Panc1 (cell line): ENCODE measurements at regions not wholly inside any gene's neighbourhood (a gene's known extent, or its start where the extent isn't known, plus 50 kb on each side); places are given as distances from the start of the nearest gene placed in this dataset.

Experiments
- ATAC-seq: fragments of 200-7000 bp; cut with Tn5 transposase; 2 replicates; pipeline ENCODE4 v1.9.1; 2020; ENCODE audit warnings: mild to moderate bottlenecking, moderate library complexity
- BruUV-seq: library from RNA; stranded (reverse); fragments of 400-500 nt; replicated peaks from 2 replicates; lab custom pipeline; 2021; lab: Mats Ljungman, UMichigan
- CTCF ChIA-PET: fragments of 300-600 bp; sonication (Branson Sonifier 250); formaldehyde crosslinking; loops from one replicate; lab custom pipeline; 2022; ENCODE audit warnings: antibody characterized with exemption; lab: Charles Lee
- POLR2A ChIA-PET: fragments of 300-600 bp; sonication (Branson Sonifier 250); formaldehyde crosslinking; loops from one replicate; lab custom pipeline; 2022; ENCODE audit warnings: antibody characterized with exemption; lab: Charles Lee
- DNase-seq: peaks from one replicate; pipeline ENCODE4 v3.0.0-alpha.2; 2010; ENCODE audit warnings: low read depth, low spot score
- H3K27ac ChIP-seq: 2 replicates; pipeline ENCODE4 v1.5.1; 2011; ENCODE audit warnings: mild to moderate bottlenecking, low read length, inconsistent platforms
- H3K27me3 ChIP-seq: fragments of 200-500 bp; sonication (Bioruptor generic); 2 replicates; pipeline ENCODE4 v1.6.0; 2014; ENCODE audit warnings: low read length, inconsistent platforms; ENCODE audit not compliant: control insufficient read depth, insufficient read depth
- H3K36me3 ChIP-seq: fragments of 200-500 bp; sonication (Bioruptor generic); 2 replicates; pipeline ENCODE4 v1.5.1; 2014; ENCODE audit warnings: inconsistent platforms, mild to moderate bottlenecking, low read length, moderate library complexity; ENCODE audit not compliant: control insufficient read depth, insufficient read depth
- H3K4me1 ChIP-seq: 2 replicates; pipeline ENCODE4 v1.5.1; 2011; ENCODE audit warnings: inconsistent platforms, mild to moderate bottlenecking, low read length, moderate library complexity; ENCODE audit not compliant: control insufficient read depth, insufficient read depth
- H3K4me3 ChIP-seq, 2 experiments: 2 replicates each; pipeline ENCODE4 v1.5.1; 2011 to 2012; ENCODE audit warnings: low read depth in 2 of 2, low read length in 2 of 2, mild to moderate bottlenecking in 2 of 2, inconsistent platforms in 1 of 2, moderate library complexity in 1 of 2
- H3K9me3 ChIP-seq: fragments of 200-500 bp; sonication (Bioruptor generic); 2 replicates; pipeline ENCODE4 v1.5.1; 2014; ENCODE audit warnings: low read depth, mild to moderate bottlenecking, inconsistent platforms, low read length, moderate library complexity; ENCODE audit not compliant: control insufficient read depth, insufficient read depth
- CTCF ChIP-seq: fragments of 450-650 bp; IDR thresholded peaks from 2 replicates; pipeline ENCODE4 v1.5.1; 2017; ENCODE audit warnings: mild to moderate bottlenecking
- POLR2AphosphoS5 ChIP-seq: IDR thresholded peaks from 2 replicates; pipeline ENCODE4 v1.6.1; 2012; ENCODE audit warnings: mild to moderate bottlenecking, low read depth, low read length, moderate library complexity
- SIN3A ChIP-seq: IDR thresholded peaks from 2 replicates; pipeline ENCODE4 v1.6.1; 2012; ENCODE audit warnings: low read depth, mild to moderate bottlenecking, low read length, moderate library complexity, borderline replicate concordance; ENCODE audit not compliant: insufficient read depth
- TCF7L2 ChIP-seq: IDR thresholded peaks from 2 replicates; pipeline ENCODE4 v1.6.1; 2011; ENCODE audit warnings: mild to moderate bottlenecking, low read depth, low read length, inconsistent platforms
- in situ Hi-C: cut with HindIII; loops from 2 replicates; pipeline ENCODE4 v1.10.0; 2016; ENCODE audit warnings: low sequenced_read_pairs, low pct_unique_long_range_greater_than_20kb
- intact Hi-C: fragments of 100-400 bp; cut with micrococcal nuclease; formaldehyde crosslinking; loops from one replicate; pipeline ENCODE4 v1.10.0; 2022; ENCODE audit not compliant: unreplicated experiment
- TF ChIP-seq, protein P1 (sequence below), 2 experiments: IDR thresholded peaks; 2 replicates each; pipeline ENCODE4 v1.6.1; 2011 to 2012; ENCODE audit warnings: low read depth in 2 of 2, control low read depth in 1 of 2, low read length in 1 of 2, mild to moderate bottlenecking in 1 of 2, moderate library complexity in 1 of 2; ENCODE audit not compliant: insufficient read depth in 1 of 2

DNA sequence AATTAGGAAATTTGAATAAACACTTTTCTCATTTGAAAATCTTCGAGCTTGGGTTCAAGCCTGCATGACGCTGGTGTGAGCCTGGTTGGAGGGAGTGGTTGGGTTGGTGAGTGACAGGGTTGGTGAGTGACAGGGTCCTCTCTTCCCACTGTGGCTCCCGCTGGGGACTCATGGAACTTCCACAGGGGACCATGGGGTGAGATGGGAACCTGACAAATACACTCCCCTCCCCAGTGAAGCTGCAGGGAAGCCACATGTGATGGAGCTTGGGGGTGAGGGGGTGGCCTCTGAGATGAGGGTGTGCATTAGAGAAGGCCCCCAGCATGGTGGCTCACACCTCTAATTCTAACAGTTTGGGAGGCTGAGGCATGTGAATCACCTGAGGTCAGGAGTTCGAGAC, 66.8 kb downstream of the RTL6 start:
- Histone ChIP-seq H3K4me3 (no peak overlapping the region), H3K27ac (no peak overlapping the region), H3K4me1 (no peaks in the 10 kb centered on the region), H3K27me3 (no peaks in the 10 kb centered on the region), H3K36me3 (no peaks in the 10 kb centered on the region), H3K9me3 (no peaks in the 10 kb centered on the region)
- no TSS peak for BruUV-seq
- ChIA-PET POLR2A (interaction anchor here (0.6 kb wide), 2 partner anchors 26 to 262 kb away, joined by 3 to 7 read pairs; no protein-coding TSS in a partner anchor), CTCF (interaction anchor here (1.1 kb wide), 1 partner anchor 193 kb away, joined by 7 read pairs; no protein-coding TSS in a partner anchor)
- DNase-seq (no peak), ATAC-seq (no peak)
- in situ Hi-C loops = no loop called here
- intact Hi-C loops = no loop called here
- no peak for TF ChIP-seq TCF7L2
- TF ChIP-seq, protein P1, sequence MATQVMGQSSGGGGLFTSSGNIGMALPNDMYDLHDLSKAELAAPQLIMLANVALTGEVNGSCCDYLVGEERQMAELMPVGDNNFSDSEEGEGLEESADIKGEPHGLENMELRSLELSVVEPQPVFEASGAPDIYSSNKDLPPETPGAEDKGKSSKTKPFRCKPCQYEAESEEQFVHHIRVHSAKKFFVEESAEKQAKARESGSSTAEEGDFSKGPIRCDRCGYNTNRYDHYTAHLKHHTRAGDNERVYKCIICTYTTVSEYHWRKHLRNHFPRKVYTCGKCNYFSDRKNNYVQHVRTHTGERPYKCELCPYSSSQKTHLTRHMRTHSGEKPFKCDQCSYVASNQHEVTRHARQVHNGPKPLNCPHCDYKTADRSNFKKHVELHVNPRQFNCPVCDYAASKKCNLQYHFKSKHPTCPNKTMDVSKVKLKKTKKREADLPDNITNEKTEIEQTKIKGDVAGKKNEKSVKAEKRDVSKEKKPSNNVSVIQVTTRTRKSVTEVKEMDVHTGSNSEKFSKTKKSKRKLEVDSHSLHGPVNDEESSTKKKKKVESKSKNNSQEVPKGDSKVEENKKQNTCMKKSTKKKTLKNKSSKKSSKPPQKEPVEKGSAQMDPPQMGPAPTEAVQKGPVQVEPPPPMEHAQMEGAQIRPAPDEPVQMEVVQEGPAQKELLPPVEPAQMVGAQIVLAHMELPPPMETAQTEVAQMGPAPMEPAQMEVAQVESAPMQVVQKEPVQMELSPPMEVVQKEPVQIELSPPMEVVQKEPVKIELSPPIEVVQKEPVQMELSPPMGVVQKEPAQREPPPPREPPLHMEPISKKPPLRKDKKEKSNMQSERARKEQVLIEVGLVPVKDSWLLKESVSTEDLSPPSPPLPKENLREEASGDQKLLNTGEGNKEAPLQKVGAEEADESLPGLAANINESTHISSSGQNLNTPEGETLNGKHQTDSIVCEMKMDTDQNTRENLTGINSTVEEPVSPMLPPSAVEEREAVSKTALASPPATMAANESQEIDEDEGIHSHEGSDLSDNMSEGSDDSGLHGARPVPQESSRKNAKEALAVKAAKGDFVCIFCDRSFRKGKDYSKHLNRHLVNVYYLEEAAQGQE (IDR thresholded peaks at IDR 0.05; ENCODE audit: insufficient read depth in 1 of 2, low read depth in 2 of 2, low read length in 1 of 2) = no peak
- TF ChIP-seq SIN3A = no peak
- TF ChIP-seq CTCF = no peak
- TF ChIP-seq POLR2AphosphoS5 = no peak

DNA sequence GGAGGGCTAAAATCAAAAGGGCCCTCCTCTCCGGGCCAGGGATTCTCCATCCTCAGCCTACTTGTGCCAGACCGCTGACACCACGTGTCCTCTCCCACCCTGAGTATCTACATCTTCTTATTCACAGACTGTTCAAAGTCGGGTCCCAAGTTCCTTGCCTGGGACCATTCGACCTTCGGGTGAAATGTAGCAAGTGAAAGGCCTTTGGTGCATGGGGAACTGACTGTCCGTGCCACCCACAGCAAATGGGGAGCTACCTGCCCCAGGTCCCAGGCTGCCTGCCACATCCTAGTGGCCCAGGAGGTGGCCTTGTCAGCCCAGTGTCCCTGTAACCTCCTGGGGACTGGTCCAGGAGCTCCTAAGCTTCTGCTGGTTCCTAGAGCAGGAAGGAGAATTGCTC, 67.3 kb downstream of the RTL6 start:
- ChIA-PET POLR2A (interaction anchor here (0.6 kb wide), 1 partner anchor 26 kb away, joined by 3 read pairs; no protein-coding TSS in a partner anchor), CTCF (interaction anchor here (1.1 kb wide), 1 partner anchor 193 kb away, joined by 7 read pairs; no protein-coding TSS in a partner anchor)
- Histone ChIP-seq H3K4me3 (no peak overlapping the region), H3K4me1 (no peaks in the 10 kb centered on the region), H3K9me3 (no peaks in the 10 kb centered on the region), H3K36me3 (no peaks in the 10 kb centered on the region), H3K27me3 (no peaks in the 10 kb centered on the region), H3K27ac (no peak overlapping the region)
- intact Hi-C loops (no loop called here), in situ Hi-C loops (no loop called here)
- no TSS peak for BruUV-seq
- DNase-seq (no peak), ATAC-seq (no peak)
- TF ChIP-seq, protein P1 (IDR thresholded peaks at IDR 0.05; ENCODE audit: insufficient read depth in 1 of 2, low read depth in 2 of 2, low read length in 1 of 2) = no peak
- TF ChIP-seq CTCF (no peak), TCF7L2 (no peak), SIN3A (no peak), POLR2AphosphoS5 (no peak)
